ENCODE measurements at regions not wholly inside any gene's neighbourhood (a gene's known extent, or its start where the extent isn't known, plus 50 kb on each side); places are given as distances from the start of the nearest gene placed in this dataset.

GRCh38 chr5:18802336-18802735 lies 1168.1 kb downstream of the TAF11L14 start:
- TF ChIP-seq CTCF (IDR thresholded peaks at IDR 0.05) = no peak
- no peak for TF ChIP-seq POLR2A (IDR thresholded peaks at IDR 0.05)

Data from Peyer's patch (tissue), 4 donors.